Astrocyte (in vitro differentiated cells and primary cell): ENCODE measurements at regions not wholly inside any gene's neighbourhood (a gene's known extent, or its start where the extent isn't known, plus 50 kb on each side); places are given as distances from the start of the nearest gene placed in this dataset.

Experiments used
- DNase-seq: peaks from one replicate; pipeline ENCODE4 v3.0.0-alpha.2; 2010; ENCODE audit warnings: low read depth
- FAIRE-seq: peaks from 2 replicates; lab custom pipeline; 2011; peaks lifted over from hg19 to GRCh38; lab: Jason Lieb, UNC
- H2AFZ ChIP-seq: 2 replicates; pipeline ENCODE4 v1.6.0; 2012; ENCODE audit warnings: low read depth, low read length, inconsistent platforms
- H3K27ac ChIP-seq: 2 replicates; pipeline ENCODE4 v1.5.1; 2011; ENCODE audit warnings: low read depth, low read length, inconsistent platforms
- H3K27me3 ChIP-seq: 2 replicates; pipeline ENCODE4 v1.6.0; 2011; ENCODE audit warnings: low read length, inconsistent platforms; ENCODE audit not compliant: insufficient read depth
- H3K36me3 ChIP-seq: 2 replicates; pipeline ENCODE4 v1.5.1; 2011; ENCODE audit warnings: low read length, inconsistent platforms; ENCODE audit not compliant: insufficient read depth
- H3K4me1 ChIP-seq: 2 replicates; pipeline ENCODE4 v1.5.1; 2011; ENCODE audit warnings: low read length, inconsistent platforms; ENCODE audit not compliant: insufficient read depth
- H3K4me2 ChIP-seq: 2 replicates; pipeline ENCODE4 v1.6.0; 2012; ENCODE audit warnings: low read length, inconsistent platforms
- H3K4me3 ChIP-seq: 2 replicates; pipeline ENCODE4 v1.5.1; 2011; ENCODE audit warnings: low read depth, mild to moderate bottlenecking, low read length, inconsistent platforms; ENCODE audit not compliant: insufficient read depth
- H3K79me2 ChIP-seq: 2 replicates; pipeline ENCODE4 v1.6.0; 2012; ENCODE audit warnings: mild to moderate bottlenecking, low read length, inconsistent platforms; ENCODE audit not compliant: insufficient read depth
- H3K9ac ChIP-seq: 2 replicates; pipeline ENCODE4 v1.6.0; 2012; ENCODE audit warnings: mild to moderate bottlenecking, low read length, inconsistent platforms
- H3K9me3 ChIP-seq: 2 replicates; pipeline ENCODE4 v1.5.1; 2012; ENCODE audit warnings: low read depth, mild to moderate bottlenecking, low read length, inconsistent platforms; ENCODE audit not compliant: insufficient read depth
- H4K20me1 ChIP-seq: 2 replicates; pipeline ENCODE4 v1.6.0; 2012; ENCODE audit warnings: low read length, inconsistent platforms; ENCODE audit not compliant: insufficient read depth
- H3K27ac Mint-ChIP-seq: one replicate; pipeline ENCODE4 v1.8.0; 2021; ENCODE audit warnings: mild to moderate bottlenecking, mixed read lengths; ENCODE audit not compliant: unreplicated experiment
- H3K27me3 Mint-ChIP-seq: one replicate; pipeline ENCODE4 v1.8.0; 2021; ENCODE audit warnings: low read depth, mixed read lengths; ENCODE audit not compliant: unreplicated experiment
- H3K36me3 Mint-ChIP-seq: one replicate; pipeline ENCODE4 v1.8.0; 2021; ENCODE audit warnings: low read depth, mixed read lengths; ENCODE audit not compliant: unreplicated experiment
- H3K4me1 Mint-ChIP-seq: one replicate; pipeline ENCODE4 v1.8.0; 2021; ENCODE audit warnings: low read depth, mixed read lengths; ENCODE audit not compliant: unreplicated experiment
- H3K4me3 Mint-ChIP-seq: one replicate; pipeline ENCODE4 v1.8.0; 2021; ENCODE audit warnings: mild to moderate bottlenecking, moderate library complexity, mixed read lengths; ENCODE audit not compliant: unreplicated experiment
- H3K9me3 Mint-ChIP-seq: one replicate; pipeline ENCODE4 v1.8.0; 2021; ENCODE audit warnings: mild to moderate bottlenecking, mixed read lengths; ENCODE audit not compliant: unreplicated experiment
- EZH2 ChIP-seq: IDR thresholded peaks from 2 replicates; pipeline ENCODE4 v1.6.1; 2012; ENCODE audit warnings: mild to moderate bottlenecking, low read length, inconsistent platforms; ENCODE audit not compliant: insufficient read depth
- TF ChIP-seq, protein P1 (sequence below): IDR thresholded peaks from 2 replicates; pipeline ENCODE4 v1.5.1; 2011; ENCODE audit warnings: low read depth, mild to moderate bottlenecking, inconsistent platforms, low read length, moderate library complexity; ENCODE audit not compliant: insufficient read depth

DNA sequence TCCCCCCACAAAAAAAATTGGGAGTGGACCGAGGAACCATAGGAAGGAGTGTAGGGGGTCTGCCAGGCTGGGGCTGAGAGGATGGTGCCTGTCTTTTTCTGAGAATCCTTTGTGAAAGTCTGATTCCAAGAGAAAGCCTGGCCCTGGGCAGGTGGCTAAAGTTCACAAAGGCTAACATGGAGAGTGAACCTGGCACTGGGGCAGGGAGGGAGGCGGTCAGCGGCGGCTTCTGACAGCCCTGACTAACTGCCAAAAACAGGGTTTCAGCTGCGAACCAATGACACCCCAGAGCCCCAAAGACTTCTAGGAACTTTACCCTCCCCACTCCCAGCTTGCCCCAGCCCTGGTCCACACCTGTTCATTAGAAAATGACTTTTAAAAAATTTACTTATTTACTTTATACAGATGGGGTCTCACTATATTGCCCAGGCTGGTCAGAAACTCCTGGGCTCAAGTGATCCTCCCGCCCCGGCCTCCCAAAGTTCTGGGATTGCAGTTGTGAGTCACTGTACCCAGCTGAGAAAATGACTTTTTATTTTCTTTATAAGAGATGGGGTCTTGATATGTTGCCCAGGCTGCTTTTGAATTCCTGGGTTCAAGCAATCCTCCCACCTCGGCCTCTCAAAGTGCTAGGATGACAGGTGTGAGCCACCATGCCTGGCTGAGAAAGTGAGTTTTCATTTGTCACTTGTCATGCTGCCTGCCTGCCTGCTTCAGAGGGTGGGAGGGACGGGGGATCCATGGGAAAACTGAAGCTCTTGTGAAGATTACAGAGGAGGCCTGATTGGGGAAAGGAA is 61.0 kb upstream of the DUSP5 start:
- no peak overlapping the region for H2AFZ ChIP-seq
- no peak for TF ChIP-seq EZH2
- TF ChIP-seq, protein P1, sequence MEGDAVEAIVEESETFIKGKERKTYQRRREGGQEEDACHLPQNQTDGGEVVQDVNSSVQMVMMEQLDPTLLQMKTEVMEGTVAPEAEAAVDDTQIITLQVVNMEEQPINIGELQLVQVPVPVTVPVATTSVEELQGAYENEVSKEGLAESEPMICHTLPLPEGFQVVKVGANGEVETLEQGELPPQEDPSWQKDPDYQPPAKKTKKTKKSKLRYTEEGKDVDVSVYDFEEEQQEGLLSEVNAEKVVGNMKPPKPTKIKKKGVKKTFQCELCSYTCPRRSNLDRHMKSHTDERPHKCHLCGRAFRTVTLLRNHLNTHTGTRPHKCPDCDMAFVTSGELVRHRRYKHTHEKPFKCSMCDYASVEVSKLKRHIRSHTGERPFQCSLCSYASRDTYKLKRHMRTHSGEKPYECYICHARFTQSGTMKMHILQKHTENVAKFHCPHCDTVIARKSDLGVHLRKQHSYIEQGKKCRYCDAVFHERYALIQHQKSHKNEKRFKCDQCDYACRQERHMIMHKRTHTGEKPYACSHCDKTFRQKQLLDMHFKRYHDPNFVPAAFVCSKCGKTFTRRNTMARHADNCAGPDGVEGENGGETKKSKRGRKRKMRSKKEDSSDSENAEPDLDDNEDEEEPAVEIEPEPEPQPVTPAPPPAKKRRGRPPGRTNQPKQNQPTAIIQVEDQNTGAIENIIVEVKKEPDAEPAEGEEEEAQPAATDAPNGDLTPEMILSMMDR, result no peak
- FAIRE-seq (no peak), DNase-seq (no peak)
- no peaks in the 10 kb centered on the region for H3K79me2 ChIP-seq
- H3K27me3 ChIP-seq, result no peaks in the 10 kb centered on the region
- Mint-ChIP-seq H3K4me3 (no peak overlapping the region), H3K27me3 (peaks cover 2% of the 10 kb centered on the region), H3K4me1 (peaks cover 3% of the 10 kb centered on the region), H3K36me3 (no peaks in the 10 kb centered on the region), H3K9me3 (no peaks in the 10 kb centered on the region), H3K27ac (no peak overlapping the region)
- no peaks in the 10 kb centered on the region for H3K9me3 ChIP-seq
- no peak overlapping the region for H3K4me3 ChIP-seq
- H3K4me1 ChIP-seq, result peaks cover 1% of the 10 kb centered on the region
- H3K36me3 ChIP-seq, result no peaks in the 10 kb centered on the region
- H3K9ac ChIP-seq, result no peak overlapping the region
- no peak overlapping the region for H3K27ac ChIP-seq
- H4K20me1 ChIP-seq, result no peaks in the 10 kb centered on the region
- H3K4me2 ChIP-seq, result no peak overlapping the region

DNA sequence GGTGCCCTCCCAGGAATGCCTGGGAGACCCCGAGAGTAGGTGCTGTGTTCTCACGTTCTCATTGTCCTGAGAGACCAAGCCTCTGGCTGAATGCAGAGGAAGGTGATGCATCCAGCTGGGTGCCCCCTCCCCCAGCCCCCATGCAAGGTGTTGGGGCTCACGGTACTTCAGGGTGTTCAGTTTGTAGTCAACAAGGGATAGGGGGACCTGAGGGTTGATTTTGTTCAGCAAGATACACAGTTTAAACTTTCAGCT is 60.4 kb upstream of the DUSP5 start:
- Histone ChIP-seq H2AFZ (no peak overlapping the region), H3K4me1 (peaks cover 4% of the 10 kb centered on the region), H3K4me2 (no peak overlapping the region), H3K79me2 (no peaks in the 10 kb centered on the region), H3K27ac (no peak overlapping the region), H3K36me3 (no peaks in the 10 kb centered on the region), H3K27me3 (no peaks in the 10 kb centered on the region), H3K9ac (no peak overlapping the region), H3K9me3 (no peaks in the 10 kb centered on the region), H3K4me3 (no peak overlapping the region), H4K20me1 (no peaks in the 10 kb centered on the region)
- Mint-ChIP-seq H3K9me3 (no peaks in the 10 kb centered on the region), H3K4me3 (no peak overlapping the region), H3K27me3 (peaks cover 2% of the 10 kb centered on the region), H3K27ac (no peak overlapping the region), H3K36me3 (no peaks in the 10 kb centered on the region), H3K4me1 (no peaks in the 10 kb centered on the region)
- DNase-seq, result no peak
- no peak for FAIRE-seq
- TF ChIP-seq, protein P1, result no peak
- no peak for TF ChIP-seq EZH2

DNA sequence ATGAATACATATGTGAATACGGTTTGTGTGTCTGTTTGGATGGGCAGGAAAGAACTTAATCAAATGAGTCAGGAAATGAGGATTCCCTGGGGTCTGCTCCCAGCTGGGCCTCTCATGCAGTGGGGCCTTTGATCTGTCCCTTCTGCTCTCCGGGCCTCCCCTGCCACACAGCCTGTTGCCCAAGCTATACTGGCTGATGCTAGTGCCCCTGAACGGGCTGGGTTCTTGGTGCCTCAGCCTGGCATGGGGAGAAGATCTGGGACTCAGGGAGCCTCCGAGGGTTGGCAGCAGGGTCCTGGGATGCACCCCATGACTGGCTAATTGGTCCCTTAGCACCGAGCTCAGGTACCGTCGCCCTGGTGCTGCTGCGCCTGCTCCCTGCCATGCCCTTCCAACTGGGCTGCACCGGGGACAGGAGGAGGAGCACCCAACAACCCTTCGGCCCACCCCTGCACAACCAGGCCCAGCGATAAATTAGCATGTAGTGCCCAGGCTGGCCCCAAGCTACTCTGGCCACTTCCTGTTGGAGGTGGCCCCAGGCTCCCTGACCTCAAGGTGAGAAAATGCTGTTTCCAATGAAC is 59.9 kb upstream of the DUSP5 start:
- Histone ChIP-seq H3K4me2 (no peak overlapping the region), H3K36me3 (no peaks in the 10 kb centered on the region), H3K27me3 (no peaks in the 10 kb centered on the region), H4K20me1 (no peaks in the 10 kb centered on the region), H3K9ac (no peak overlapping the region), H3K27ac (no peak overlapping the region), H3K79me2 (no peaks in the 10 kb centered on the region), H2AFZ (no peak overlapping the region), H3K9me3 (no peaks in the 10 kb centered on the region), H3K4me1 (peaks cover 4% of the 10 kb centered on the region), H3K4me3 (no peak overlapping the region)
- DNase-seq (no peak), FAIRE-seq (no peak)
- no peak for TF ChIP-seq EZH2
- TF ChIP-seq, protein P1, result no peak
- Mint-ChIP-seq H3K4me1 (no peaks in the 10 kb centered on the region), H3K27me3 (peaks cover 2% of the 10 kb centered on the region), H3K4me3 (no peak overlapping the region), H3K36me3 (no peaks in the 10 kb centered on the region), H3K27ac (no peak overlapping the region), H3K9me3 (no peaks in the 10 kb centered on the region)
